Activated naive CD4-positive, alpha-beta T cell treated with anti-CD3 and anti-CD28 coated beads, Interleukin-2, amount 50 U/mL, for 16 hours (primary cell): ENCODE measurements at regions not wholly inside any gene's neighbourhood (a gene's known extent, or its start where the extent isn't known, plus 50 kb on each side); places are given as distances from the start of the nearest gene placed in this dataset.
"Not testable (repeated sequence)": the region's sequence is repeated elsewhere in the genome, so short reads cannot be mapped to it uniquely, and the experiment has no call there.

Experiments
- DNase-seq: peaks from one replicate; pipeline ENCODE4 v3.0.0-alpha.2; 2020

DNA sequence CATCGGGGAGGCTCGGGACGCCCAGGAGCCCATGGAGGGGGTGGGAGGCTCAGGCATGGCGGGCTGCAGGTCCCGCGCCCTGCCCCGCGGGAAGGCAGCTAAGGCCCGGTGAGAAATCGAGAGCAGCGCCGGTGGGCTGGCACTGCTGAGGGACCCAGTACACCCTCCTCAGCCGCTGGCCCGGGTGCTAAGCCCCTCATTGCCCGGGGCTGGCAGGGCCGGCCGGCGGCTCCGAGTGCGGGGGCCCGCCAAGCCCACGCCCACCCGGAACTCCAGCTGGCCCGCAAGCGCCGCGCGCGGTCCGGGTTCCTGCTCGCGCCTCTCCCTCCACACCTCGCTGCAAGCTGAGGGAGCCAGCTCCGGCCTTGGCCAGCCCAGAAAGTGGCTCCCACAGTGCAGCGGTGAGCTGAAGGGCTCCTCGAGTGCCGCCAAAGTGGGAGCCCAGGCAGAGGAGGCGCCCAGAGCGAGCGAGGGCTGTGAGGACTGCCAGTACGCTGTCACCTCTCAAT, 195.0 kb upstream of the PIK3R1 start:
- not testable (repeated sequence) for DNase-seq

DNA sequence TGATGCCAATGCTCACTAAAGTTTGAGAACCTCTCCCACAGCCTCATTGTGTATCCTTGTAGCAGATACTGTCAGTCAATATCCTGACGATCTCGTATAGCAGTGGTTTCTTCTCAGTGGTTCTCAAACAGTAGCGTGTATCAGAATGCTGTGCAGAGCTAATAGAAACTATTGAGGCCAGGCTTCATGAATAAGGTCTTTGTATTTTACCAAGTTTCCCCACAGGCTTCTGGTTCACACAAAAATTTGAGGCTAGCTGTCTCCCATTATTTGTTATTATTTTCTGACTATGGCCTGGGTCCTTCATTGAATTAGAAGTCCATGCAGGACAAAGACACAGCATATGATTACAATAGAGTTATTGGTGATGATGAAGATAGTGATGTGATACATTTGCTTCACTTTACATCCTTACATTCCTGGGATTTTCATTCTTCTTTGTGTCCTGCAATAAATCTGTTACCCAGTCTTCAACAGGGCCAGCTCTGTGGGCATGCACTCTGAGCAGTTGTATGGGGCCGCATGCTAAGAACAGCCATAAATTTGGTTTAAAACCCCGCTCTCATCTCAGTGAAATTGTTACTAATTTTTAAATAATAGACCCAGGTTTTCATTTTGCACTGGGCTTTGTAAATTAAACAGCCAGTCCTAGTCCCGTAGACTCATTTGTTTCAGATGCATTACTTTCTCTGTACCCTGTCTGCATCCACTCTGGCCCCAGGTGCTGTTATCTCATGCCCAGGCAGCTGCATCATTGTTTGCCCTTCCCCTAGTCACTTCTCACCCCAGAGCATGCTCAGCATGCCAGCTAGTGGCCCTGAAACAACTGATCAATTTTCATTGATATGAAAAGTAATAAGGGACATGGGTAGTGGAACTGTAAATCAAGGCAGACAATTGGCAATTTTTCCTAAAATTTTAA, 199.9 kb upstream of the PIK3R1 start:
- no peak for DNase-seq

DNA sequence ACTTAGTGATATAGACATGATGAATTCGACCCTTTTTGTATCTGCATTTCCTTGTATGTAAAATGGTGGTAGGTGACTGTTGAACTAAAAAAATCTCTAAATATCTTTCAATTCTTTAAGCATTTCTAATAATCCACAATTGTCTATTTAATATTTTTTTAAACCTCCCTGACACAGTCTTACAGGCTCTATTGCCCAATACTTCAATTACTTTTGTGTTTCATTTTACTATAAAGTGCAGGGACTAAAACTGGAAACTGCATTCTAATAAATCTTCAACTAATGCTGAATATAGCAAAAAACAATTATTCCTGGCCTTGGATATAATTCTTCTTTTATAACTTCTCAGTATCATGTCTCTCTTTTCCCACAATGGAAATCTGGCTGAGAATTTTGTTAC, 202.7 kb upstream of the PIK3R1 start:
- no peak for DNase-seq

DNA sequence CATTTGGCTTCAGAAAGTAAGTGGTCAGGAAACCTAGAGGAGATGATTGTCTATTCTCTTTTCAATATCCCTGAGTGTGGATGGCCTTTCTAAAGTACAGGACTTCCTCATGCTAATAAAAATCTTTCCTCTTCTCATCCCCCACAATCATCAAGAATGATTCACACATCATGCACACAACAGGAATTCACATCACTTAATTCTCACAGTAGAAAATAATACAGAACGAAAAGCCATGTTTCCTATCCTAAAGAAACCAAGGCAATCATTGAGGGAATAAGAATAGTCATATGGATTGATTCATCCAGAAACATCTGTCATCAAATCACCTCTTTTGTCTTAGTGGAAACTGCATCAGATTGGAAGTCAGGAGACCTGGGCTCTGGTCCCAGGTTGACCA, 203.1 kb upstream of the PIK3R1 start:
- DNase-seq, result no peak

DNA sequence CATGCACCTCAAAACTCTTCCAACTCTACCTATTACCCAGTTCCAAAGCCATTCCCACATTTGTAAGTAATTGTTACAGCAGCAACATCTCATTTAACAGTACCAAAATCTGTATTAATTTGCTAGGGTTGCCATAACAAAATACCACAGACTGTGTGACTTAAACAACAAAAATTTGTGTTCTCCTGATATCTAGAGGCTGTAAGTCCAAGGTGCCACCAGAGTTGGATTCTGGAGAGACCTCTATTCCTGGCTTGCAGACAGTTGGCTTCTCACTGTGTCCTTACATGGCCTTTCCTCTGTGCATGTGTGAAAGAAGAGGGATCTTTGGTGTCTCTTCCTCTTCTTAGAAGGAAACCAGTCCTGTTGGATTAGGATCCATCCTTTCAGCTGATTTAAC, 203.8 kb upstream of the PIK3R1 start:
- no peak for DNase-seq

DNA sequence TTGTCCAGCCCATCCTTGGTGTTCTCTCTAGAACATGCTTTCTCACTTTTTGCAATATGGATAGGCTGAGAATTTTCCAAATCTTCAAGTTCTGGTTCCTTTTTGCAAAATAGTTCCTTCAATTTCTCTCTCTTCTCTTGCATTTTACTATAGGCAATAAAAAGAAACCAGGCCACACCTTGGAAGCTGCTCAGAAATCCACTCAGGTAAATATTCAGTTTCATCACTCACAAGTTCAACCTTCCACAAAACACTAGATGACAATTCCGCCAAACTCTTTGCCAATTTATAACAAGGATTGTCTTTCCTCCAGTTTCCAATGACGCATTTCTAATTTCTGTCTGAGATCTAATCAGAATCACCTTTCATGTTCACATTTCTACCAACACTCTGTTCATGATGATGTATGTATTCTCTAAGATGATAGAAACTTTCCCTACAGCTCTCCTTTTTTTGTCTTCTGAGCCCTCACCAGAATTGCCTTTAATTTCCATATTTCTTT, 204.2 kb upstream of the PIK3R1 start:
- no peak for DNase-seq

DNA sequence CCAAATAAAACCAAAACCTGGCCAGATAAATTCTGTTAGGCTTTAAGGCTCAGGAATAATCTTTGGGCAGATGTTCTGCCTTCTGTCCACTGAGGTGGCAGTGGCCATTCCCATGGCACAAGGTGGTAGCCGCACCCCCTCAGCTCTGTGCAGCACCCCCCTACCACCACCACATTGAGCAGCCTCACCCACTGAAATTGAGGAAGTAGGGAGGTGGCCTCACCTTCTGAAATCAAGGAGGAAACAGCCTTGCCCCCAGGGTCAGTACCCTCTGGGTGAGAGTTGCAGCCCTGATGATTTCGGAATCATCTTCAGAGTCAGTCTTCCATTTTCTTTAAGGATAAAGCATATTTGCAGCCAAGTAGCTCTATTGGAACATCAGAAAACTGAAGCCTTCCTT, 204.8 kb upstream of the PIK3R1 start:
- no peak for DNase-seq

DNA sequence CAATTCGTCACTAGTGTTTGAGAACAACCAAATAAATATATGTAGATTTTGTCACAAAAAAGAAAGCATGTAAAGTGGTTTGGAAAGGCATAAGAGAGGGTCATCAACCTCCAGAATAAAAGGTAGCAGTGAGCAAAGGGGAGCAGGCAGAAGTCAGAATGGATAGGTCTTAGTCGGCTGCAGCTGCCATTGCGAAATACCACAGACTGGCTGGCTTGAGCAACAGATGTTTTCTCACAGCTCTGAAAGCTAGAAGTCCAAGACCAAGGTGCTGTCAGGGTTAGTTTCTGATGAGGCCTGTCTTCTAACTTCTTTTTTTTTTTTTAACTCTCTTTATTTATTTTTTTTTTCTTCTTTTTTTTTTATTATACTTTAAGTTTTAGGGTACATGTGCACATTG, 208.1 kb upstream of the PIK3R1 start:
- DNase-seq, result no peak

DNA sequence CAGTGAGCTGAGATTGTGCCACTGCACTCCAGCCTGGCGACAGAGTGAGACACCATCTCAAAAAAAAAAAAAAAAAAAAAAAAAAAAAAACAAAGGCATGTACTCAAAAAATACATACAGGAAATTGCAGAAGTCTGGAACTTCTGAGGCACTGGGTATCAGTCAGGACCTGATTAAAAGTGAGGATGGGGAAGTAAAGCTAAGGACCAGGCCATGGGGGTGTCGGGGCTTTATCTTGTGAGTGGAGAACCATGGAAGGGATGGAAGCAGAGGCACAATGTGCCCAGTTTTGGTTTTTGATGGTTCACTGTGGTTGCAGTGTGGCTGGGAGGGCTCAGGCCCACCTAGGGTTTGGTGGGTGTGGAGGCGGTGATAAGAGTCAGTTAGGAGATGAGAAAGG, 212.7 kb upstream of the PIK3R1 start:
- DNase-seq, result no peak

DNA sequence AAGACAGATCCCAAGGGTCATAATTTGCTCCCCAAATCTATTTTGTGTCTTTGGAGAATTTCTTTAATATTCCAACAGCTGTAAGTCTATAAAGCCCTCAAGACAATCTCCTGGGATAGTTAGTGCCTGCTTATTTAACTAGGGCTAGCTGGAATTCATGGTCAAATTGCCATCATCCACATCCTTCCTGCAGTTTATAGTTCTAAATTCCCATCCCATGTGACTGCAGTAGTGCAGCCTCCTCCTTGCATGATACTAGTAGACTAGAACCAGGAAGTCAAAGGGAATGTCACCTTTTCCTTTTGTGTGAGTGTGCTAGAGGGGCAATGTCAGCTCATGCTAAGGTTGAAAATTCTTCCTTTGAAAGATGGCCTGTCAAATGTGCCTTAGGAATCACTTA, 214.8 kb upstream of the PIK3R1 start:
- no peak for DNase-seq

DNA sequence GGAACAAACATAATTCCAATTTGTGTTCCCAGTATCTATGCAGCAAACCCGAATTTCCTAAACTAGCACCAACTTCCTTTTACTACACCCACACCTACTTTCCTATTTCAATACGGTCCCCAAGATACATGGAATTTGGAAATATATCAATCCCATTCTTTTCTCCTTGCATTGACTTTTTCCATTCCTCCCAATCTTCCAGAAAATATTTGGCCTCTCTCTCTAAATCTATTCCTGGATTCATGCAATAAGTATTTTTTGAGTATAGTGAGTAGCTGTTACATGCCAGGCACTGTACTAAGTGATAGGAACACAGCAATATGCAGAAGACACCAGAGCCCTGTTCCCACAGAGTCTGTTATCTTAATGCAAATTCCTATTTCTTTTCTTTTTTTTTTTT, 216.2 kb upstream of the PIK3R1 start:
- no peak for DNase-seq

DNA sequence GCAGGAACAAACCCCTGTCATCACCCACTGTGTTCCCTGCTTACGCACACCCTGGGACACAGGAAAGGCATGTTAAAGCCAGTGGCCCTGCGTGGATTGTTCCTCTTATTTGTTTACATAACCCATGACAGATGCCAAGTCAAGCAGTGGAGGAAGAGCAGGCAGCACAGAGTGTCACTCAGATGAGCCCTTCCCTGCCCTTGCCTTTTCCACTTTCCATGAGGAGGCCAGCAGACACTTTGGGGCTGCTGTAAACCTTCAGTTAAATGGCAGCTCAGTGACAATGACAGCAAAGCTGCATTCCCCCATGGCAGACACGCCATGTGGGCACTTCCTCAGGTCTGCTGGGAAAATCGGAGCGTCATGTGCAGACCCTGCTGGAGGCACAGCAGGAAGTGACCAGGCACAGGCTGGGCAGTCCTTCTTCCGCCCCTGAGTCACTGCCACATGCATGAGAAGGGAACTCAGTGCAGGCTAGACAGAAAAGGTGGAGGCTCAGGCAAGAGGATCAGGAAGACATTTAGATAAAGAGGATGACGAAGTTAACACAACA, 216.8 kb upstream of the PIK3R1 start:
- no peak for DNase-seq

DNA sequence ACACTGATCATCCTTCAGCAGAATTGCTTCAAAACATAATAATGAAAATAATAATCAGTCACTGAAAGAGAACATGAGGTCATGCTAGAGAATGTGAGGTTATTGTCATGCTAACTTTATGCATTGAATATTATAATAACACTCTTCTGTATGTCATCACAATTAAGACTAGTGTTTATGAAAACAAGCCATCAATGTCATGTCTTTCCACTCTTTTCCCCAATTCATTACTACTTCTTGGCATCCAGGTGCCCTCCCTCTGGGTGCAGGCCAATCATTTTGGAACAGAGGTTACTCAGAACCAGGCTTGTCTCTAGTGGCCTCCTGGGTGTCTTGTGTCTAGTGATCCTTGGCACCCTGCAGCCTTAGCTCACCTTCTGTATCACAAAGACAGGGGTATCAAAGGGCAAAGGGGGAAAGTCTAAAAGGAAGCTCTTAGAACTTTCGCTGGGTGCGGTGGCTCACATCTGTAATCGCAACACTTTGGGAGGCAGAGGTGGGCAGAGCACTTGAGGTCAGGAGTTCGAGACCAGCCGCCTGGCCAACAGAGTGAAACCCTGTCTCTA, 217.6 kb upstream of the PIK3R1 start:
- DNase-seq, result no peak

DNA sequence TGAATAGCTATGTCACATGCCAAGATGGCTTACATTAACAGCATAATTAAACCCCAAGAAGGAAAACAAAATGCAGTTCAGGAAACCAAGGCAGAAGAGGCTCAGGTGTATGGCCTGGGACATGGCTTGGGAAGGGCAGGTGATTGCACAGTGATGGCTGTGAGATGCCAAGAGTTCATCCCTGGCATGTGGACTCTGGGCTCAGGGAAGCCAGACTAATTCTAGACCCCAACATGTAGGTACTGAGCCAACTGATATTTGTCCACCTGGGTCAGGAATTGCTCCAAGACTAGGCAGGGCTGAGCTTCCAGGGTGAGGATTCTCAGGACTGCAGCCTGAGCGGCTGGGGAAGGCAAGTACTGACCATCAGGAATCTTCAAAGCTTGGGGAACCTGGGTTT, 218.4 kb upstream of the PIK3R1 start:
- DNase-seq, result no peak

DNA sequence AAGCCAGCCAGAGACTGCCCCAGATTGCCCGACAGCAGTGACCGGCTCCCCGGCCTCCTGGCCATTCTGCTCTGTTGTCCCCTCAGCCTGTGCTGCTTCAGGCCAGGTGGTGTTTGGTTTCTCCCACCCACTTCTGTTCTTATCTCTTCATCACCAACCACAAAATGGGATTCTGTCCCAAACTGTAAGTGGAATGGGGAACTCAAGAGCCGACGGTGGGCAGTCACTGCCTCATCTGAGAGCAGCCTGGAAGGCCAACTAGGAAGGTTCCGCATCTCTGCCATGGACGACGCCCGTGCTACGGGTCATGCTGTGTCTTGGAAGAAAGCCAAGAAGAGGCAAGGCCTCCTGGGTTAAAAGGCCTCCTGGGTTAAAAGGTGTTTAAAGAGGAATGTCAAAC, 219.0 kb upstream of the PIK3R1 start:
- no peak for DNase-seq

DNA sequence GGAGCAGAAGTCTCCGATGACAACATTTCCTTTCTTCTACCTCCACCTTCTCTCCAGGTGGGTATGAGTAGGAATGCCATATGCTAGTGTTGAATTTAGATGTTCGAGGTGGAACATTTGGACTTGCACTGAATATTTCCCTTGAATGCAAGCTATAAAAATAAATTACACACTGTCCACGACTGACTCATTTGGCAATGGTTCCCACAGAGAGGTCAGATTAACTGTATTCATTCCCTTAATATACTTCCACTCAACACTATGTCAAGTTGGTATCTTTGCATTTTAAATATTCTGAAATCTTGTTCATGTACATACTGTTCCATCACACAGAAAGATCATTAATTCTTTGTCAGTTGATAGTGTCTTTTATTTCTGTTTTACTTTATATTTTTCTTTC, 222.6 kb upstream of the PIK3R1 start:
- no peak for DNase-seq

DNA sequence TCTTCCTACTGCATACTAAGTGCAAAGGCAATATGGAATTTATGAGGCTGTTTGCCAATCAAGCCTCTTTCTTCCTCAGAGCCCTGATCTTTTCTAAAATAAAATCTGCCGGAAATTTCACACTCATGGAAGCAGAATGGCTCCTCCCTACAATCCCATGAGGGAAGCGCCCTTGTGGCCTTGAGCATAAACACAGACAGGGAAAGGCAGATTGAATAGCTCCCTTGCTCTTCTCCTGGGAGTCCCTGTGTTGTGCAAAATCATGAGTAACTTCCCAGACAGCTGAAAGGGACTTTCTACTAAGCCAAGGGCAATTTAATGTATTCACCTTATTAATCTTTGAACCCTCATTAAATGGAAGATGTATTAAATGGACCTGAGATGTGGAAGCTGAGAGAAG, 226.1 kb upstream of the PIK3R1 start:
- DNase-seq, result no peak

DNA sequence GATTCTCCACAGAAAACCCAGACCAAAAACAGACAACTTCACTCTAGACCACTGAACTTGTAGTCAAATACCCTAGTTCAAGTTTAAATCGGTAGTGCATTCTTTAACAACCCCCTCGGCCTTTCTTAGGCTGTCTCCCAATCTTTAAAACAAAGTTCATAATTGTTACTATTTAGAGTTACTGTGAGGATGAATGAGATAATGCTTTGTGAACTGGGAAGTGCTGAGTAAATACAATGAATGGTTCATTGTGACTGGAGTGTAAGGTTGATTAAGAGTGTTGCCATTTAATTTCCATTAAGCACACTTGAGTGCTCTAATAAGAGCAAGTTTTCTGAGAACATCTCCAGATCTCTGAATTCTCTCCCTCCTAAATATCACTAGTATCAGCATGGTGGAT, 228.8 kb upstream of the PIK3R1 start:
- no peak for DNase-seq

DNA sequence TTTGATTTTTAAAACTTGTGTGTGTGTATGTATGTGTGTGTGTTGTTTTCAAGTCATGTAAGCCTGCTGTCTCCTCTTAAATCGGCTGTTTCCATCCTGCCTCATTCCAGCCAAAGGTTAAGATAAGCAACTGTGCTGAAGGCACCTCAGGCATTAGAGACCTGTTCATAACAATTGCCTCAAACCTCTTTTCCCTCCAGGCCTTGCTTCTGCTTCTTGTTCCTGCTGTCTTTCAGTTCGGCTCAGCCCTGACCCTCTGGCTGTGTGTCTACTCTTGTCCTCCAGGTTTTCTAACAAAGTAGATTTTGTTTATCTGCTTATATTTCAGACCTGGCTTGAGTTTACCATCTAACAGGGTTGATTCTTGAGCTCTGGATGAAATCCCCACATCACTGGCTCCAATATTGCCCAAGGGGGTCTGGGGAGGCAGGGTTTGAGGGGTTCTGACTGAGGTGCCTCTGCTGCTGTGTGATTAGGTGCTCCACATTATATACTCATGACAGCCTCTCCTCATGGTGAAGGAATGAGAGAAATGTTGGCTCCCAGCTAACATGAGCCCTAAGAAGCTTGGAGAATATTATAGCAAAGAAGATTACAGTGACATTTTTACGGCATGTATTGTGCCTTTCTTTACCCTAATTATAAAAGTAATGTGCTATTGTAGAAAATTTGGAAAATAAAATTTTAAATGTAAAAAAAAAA, 229.7 kb upstream of the PIK3R1 start:
- no peak for DNase-seq

DNA sequence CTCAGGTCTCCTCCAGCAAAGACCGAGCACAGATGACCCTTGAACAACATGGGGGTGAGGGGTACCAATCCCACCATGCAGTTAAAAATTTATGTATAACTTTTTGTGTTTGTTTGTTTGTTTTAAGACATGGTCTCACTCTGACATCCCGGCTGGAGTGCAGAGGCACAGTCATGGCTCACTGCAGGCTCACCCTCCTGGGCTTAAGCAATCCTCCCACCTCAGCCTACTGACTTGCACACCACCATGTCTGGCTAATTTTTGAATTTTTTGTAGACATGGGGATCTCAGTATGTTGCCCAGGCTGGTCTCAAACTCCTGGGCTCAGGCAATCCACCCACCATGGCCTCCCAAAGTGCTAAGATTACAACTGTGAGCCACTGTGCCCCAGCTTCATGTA, 231.0 kb upstream of the PIK3R1 start:
- DNase-seq, result no peak

DNA sequence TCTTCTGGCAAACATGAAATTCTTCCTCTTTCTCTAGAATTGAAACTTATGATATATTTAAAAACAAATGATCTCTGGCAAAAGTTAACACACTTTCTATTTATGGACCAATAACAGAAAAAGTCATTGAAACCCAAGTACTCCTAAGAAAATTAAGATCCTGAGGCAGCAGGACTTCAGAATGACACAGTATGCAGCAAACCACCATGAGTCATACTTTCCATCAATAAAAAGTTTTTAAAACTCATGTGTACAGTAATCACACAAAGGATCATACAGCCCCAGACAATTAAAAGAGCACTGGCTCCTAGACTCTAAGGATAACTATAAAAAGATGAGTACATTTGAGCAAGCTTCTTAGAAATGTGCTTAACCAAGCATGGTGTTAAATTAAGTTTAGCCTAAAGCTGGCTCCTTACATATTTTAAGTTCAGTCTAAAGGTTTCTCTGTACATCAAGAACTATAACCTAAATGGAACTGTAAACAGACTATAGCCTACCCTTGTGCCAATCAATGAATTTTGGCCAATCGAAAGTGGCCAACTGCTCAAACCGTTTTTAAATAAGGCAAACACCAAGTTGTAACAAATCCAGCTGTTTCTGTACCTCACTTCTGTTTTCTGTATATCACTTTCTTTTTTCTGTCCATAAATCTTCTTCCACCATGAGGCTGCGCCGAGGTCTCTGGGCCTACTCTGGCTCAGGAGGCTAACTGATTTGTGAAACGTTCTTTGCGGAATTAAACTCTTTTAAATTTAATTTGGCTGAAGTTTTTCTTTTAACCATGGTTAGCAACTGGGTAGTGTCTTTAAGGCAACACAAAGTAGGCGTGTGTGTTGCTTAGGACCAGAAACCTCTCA, 232.1 kb upstream of the PIK3R1 start:
- no peak for DNase-seq

DNA sequence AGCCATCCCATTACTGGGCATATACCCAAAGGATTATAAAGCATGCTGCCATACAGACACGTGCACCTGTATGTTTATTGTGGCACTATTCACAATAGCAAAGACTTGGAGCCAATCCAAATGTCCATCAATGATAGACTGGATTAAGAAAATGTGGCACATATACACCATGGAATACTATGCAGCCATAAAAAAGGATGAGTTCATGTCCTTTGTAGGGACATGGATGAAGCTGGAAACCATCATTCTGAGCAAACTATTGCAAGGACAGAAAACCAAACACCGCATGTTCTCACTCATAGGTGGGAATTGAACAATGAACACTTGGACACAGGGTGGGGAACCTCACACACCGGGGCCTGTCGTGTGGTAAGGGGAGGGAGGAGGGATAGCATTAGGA, 233.4 kb upstream of the PIK3R1 start:
- DNase-seq, result not testable (repeated sequence)
